HepG2 (cell line): ENCODE measurements at regions not wholly inside any gene's neighbourhood (a gene's known extent, or its start where the extent isn't known, plus 50 kb on each side); places are given as distances from the start of the nearest gene placed in this dataset.

Experiments
- KLF9 ChIP-seq: IDR thresholded peaks from 2 replicates; pipeline ENCODE4 v1.6.1; 2016; ENCODE audit warnings: low read depth
- KMT2A ChIP-seq: sonication (generic); formaldehyde crosslinking; IDR thresholded peaks from 2 replicates; pipeline ENCODE4 v1.4.0; 2020; ENCODE audit warnings: missing genetic modification reagents
- SIN3A ChIP-seq: IDR thresholded peaks from 2 replicates; pipeline ENCODE4 v1.6.1; 2011; ENCODE audit warnings: low read depth, mild to moderate bottlenecking, control low read depth, low read length, borderline replicate concordance
- SMAD3 ChIP-seq: sonication (generic); formaldehyde crosslinking; IDR thresholded peaks from 2 replicates; pipeline ENCODE4 v1.4.0; 2020; ENCODE audit warnings: missing genetic modification reagents
- STAT5B ChIP-seq: sonication (generic); formaldehyde crosslinking; IDR thresholded peaks from 2 replicates; pipeline ENCODE4 v1.4.0; 2020; ENCODE audit warnings: missing genetic modification reagents
- ZNF367 ChIP-seq: sonication (generic); formaldehyde crosslinking; IDR thresholded peaks from 2 replicates; pipeline ENCODE4 v1.4.0; 2020; ENCODE audit warnings: missing genetic modification reagents, borderline replicate concordance
- ZNF446 ChIP-seq: sonication (generic); formaldehyde crosslinking; IDR thresholded peaks from 2 replicates; pipeline ENCODE4 v1.5.0; 2020; ENCODE audit warnings: mild to moderate bottlenecking, missing genetic modification reagents
- ZNF607 ChIP-seq: sonication (generic); formaldehyde crosslinking; IDR thresholded peaks from 2 replicates; pipeline ENCODE4 v1.5.1; 2020; ENCODE audit warnings: missing genetic modification reagents, mild to moderate bottlenecking, borderline replicate concordance
- ZSCAN25 ChIP-seq: sonication (generic); formaldehyde crosslinking; IDR thresholded peaks from 2 replicates; pipeline ENCODE4 v1.8.0; 2022; ENCODE audit warnings: mild to moderate bottlenecking, missing genetic modification reagents
- TF ChIP-seq, protein P1 (sequence below), 2 experiments: sonication (generic) in 1 of 2; formaldehyde crosslinking in 1 of 2; IDR thresholded peaks; 2 replicates each; pipeline versions ENCODE4 v1.4.0 to v1.6.1; 2016 to 2020; ENCODE audit warnings: borderline replicate concordance in 1 of 2, low read depth in 1 of 2, mild to moderate bottlenecking in 1 of 2, missing genetic modification reagents in 1 of 2
- TF ChIP-seq, protein P2 (sequence below): sonication (generic); formaldehyde crosslinking; IDR thresholded peaks from 2 replicates; pipeline ENCODE4 v1.4.0; 2020; ENCODE audit warnings: missing genetic modification reagents
- TF ChIP-seq, protein P3 (sequence below): sonication (generic); formaldehyde crosslinking; IDR thresholded peaks from 2 replicates; pipeline ENCODE4 v1.4.0; 2020; ENCODE audit warnings: missing genetic modification reagents, borderline replicate concordance
- TF ChIP-seq, protein P4 (sequence below): sonication (generic); formaldehyde crosslinking; IDR thresholded peaks from 2 replicates; pipeline ENCODE4 v1.5.1; 2020; ENCODE audit warnings: mild to moderate bottlenecking, missing genetic modification reagents, moderate library complexity

DNA sequence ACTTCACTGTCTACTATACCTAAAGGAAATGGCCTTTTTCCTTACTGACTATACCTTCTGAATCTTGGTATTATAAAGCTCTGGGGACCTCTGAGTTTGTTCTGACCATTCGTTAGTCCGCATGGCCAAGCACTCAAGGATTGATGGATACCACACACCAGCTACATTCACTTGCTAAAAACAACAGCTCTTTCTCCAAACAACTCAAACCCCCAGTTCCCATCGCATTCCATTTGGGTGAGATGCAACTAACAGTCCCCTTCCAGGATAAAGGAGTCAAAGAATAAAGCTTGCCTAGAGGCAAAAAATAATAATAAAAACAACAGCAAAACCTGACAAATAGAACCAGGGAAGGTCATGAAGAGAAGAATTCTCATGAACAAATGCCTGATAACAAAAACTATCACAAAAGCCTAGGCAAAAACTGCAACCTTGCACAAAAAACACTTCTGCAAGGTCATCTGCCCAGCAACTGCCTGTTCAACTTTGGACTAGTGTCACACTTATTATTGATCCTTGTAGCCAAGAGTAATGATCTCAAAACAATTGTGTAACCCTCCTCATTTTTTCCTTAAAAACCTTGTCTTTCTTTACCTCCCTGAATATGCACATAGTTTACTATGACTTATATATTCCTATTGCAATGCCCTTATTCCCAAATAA lies 139.0 kb upstream of the GUCY1A2 start (continued):
- TF ChIP-seq, protein P1, sequence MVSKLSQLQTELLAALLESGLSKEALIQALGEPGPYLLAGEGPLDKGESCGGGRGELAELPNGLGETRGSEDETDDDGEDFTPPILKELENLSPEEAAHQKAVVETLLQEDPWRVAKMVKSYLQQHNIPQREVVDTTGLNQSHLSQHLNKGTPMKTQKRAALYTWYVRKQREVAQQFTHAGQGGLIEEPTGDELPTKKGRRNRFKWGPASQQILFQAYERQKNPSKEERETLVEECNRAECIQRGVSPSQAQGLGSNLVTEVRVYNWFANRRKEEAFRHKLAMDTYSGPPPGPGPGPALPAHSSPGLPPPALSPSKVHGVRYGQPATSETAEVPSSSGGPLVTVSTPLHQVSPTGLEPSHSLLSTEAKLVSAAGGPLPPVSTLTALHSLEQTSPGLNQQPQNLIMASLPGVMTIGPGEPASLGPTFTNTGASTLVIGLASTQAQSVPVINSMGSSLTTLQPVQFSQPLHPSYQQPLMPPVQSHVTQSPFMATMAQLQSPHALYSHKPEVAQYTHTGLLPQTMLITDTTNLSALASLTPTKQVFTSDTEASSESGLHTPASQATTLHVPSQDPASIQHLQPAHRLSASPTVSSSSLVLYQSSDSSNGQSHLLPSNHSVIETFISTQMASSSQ (IDR thresholded peaks at IDR 0.05; ENCODE audit: low read depth), result no peak
- TF ChIP-seq, protein P1 (CRISPR knock-in tag; IDR thresholded peaks at IDR 0.05; ENCODE audit: borderline replicate concordance), result no peak
- TF ChIP-seq ZNF607 (no peak), ZSCAN25 (CRISPR knock-in tag) (no peak), STAT5B (CRISPR knock-in tag) (no peak), KMT2A (CRISPR knock-in tag) (no peak), ZNF446 (CRISPR knock-in tag) (no peak), ZNF367 (CRISPR knock-in tag) (no peak), SMAD3 (CRISPR knock-in tag) (no peak), KLF9 (CRISPR knock-in tag) (no peak), SIN3A (no peak)
- TF ChIP-seq, protein P2, sequence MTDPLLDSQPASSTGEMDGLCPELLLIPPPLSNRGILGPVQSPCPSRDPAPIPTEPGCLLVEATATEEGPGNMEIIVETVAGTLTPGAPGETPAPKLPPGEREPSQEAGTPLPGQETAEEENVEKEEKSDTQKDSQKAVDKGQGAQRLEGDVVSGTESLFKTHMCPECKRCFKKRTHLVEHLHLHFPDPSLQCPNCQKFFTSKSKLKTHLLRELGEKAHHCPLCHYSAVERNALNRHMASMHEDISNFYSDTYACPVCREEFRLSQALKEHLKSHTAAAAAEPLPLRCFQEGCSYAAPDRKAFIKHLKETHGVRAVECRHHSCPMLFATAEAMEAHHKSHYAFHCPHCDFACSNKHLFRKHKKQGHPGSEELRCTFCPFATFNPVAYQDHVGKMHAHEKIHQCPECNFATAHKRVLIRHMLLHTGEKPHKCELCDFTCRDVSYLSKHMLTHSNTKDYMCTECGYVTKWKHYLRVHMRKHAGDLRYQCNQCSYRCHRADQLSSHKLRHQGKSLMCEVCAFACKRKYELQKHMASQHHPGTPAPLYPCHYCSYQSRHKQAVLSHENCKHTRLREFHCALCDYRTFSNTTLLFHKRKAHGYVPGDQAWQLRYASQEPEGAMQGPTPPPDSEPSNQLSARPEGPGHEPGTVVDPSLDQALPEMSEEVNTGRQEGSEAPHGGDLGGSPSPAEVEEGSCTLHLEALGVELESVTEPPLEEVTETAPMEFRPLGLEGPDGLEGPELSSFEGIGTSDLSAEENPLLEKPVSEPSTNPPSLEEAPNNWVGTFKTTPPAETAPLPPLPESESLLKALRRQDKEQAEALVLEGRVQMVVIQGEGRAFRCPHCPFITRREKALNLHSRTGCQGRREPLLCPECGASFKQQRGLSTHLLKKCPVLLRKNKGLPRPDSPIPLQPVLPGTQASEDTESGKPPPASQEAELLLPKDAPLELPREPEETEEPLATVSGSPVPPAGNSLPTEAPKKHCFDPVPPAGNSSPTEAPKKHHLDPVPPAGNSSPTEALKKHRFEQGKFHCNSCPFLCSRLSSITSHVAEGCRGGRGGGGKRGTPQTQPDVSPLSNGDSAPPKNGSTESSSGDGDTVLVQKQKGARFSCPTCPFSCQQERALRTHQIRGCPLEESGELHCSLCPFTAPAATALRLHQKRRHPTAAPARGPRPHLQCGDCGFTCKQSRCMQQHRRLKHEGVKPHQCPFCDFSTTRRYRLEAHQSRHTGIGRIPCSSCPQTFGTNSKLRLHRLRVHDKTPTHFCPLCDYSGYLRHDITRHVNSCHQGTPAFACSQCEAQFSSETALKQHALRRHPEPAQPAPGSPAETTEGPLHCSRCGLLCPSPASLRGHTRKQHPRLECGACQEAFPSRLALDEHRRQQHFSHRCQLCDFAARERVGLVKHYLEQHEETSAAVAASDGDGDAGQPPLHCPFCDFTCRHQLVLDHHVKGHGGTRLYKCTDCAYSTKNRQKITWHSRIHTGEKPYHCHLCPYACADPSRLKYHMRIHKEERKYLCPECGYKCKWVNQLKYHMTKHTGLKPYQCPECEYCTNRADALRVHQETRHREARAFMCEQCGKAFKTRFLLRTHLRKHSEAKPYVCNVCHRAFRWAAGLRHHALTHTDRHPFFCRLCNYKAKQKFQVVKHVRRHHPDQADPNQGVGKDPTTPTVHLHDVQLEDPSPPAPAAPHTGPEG, result no peak
- TF ChIP-seq, protein P3, sequence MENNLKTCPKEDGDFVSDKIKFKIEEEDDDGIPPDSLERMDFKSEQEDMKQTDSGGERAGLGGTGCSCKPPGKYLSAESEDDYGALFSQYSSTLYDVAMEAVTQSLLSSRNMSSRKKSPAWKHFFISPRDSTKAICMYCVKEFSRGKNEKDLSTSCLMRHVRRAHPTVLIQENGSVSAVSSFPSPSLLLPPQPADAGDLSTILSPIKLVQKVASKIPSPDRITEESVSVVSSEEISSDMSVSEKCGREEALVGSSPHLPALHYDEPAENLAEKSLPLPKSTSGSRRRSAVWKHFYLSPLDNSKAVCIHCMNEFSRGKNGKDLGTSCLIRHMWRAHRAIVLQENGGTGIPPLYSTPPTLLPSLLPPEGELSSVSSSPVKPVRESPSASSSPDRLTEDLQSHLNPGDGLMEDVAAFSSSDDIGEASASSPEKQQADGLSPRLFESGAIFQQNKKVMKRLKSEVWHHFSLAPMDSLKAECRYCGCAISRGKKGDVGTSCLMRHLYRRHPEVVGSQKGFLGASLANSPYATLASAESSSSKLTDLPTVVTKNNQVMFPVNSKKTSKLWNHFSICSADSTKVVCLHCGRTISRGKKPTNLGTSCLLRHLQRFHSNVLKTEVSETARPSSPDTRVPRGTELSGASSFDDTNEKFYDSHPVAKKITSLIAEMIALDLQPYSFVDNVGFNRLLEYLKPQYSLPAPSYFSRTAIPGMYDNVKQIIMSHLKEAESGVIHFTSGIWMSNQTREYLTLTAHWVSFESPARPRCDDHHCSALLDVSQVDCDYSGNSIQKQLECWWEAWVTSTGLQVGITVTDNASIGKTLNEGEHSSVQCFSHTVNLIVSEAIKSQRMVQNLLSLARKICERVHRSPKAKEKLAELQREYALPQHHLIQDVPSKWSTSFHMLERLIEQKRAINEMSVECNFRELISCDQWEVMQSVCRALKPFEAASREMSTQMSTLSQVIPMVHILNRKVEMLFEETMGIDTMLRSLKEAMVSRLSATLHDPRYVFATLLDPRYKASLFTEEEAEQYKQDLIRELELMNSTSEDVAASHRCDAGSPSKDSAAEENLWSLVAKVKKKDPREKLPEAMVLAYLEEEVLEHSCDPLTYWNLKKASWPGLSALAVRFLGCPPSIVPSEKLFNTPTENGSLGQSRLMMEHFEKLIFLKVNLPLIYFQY (CRISPR knock-in tag), result no peak
- TF ChIP-seq, protein P4, sequence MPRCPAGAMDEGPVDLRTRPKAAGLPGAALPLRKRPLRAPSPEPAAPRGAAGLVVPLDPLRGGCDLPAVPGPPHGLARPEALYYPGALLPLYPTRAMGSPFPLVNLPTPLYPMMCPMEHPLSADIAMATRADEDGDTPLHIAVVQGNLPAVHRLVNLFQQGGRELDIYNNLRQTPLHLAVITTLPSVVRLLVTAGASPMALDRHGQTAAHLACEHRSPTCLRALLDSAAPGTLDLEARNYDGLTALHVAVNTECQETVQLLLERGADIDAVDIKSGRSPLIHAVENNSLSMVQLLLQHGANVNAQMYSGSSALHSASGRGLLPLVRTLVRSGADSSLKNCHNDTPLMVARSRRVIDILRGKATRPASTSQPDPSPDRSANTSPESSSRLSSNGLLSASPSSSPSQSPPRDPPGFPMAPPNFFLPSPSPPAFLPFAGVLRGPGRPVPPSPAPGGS (CRISPR knock-in tag), result no peak
